ENCODE measurements at regions not wholly inside any gene's neighbourhood (a gene's known extent, or its start where the extent isn't known, plus 50 kb on each side); places are given as distances from the start of the nearest gene placed in this dataset.

GRCh38 chr6:1229808-1230207 is 82.1 kb upstream of the FOXQ1 start:
- no peaks in the 10 kb centered on the region for H3K9me3 Mint-ChIP-seq (ENCODE audit: low read depth)
- no peak for DNase-seq
- CTCF ChIA-PET: no interaction called here
- intact Hi-C loops (cut with DNase I, micrococcal nuclease): no loop called here
- H3K27ac Mint-ChIP-seq: no peak overlapping the region
- H3K36me3 Mint-ChIP-seq (ENCODE audit: low read depth): no peaks in the 10 kb centered on the region
- peaks cover 15% of the 10 kb centered on the region for H3K27me3 Mint-ChIP-seq
- POLR2A ChIA-PET: no interaction called here
- H3K4me3 Mint-ChIP-seq: no peak overlapping the region
- ATAC-seq: no peak
- no peaks in the 10 kb centered on the region for H3K4me1 Mint-ChIP-seq

- Mint-ChIP-seq H3K36me3 (ENCODE audit: low read depth) (no peaks in the 10 kb centered on the region), H3K4me3 (no peak overlapping the region), H3K4me1 (no peaks in the 10 kb centered on the region), H3K27me3 (peaks cover 13% of the 10 kb centered on the region), H3K9me3 (ENCODE audit: low read depth) (no peaks in the 10 kb centered on the region), H3K27ac (no peak overlapping the region)
- ATAC-seq (no peak), DNase-seq (no peak)
- CTCF ChIA-PET: no interaction called here
- POLR2A ChIA-PET: no interaction called here
- intact Hi-C loops (cut with DNase I, micrococcal nuclease): no loop called here
Measured at GRCh38 chr6:1229301-1229700, 82.6 kb upstream of the FOXQ1 start.

GRCh38 chr6:1228754-1229191 is 83.1 kb upstream of the FOXQ1 start:
- Mint-ChIP-seq H3K27me3 (peaks cover 12% of the 10 kb centered on the region), H3K4me1 (no peaks in the 10 kb centered on the region), H3K27ac (no peak overlapping the region), H3K9me3 (ENCODE audit: low read depth) (no peaks in the 10 kb centered on the region), H3K36me3 (ENCODE audit: low read depth) (no peaks in the 10 kb centered on the region), H3K4me3 (no peak overlapping the region)
- intact Hi-C loops (cut with DNase I, micrococcal nuclease): no loop called here
- ATAC-seq: no peak
- CTCF ChIA-PET: no interaction called here
- POLR2A ChIA-PET: no interaction called here
- no peak for DNase-seq

- ATAC-seq (no peak), DNase-seq (no peak)
- Mint-ChIP-seq H3K27ac (no peak overlapping the region), H3K9me3 (ENCODE audit: low read depth) (no peaks in the 10 kb centered on the region), H3K27me3 (peaks cover 12% of the 10 kb centered on the region), H3K36me3 (ENCODE audit: low read depth) (no peaks in the 10 kb centered on the region), H3K4me3 (no peak overlapping the region), H3K4me1 (no peaks in the 10 kb centered on the region)
- POLR2A ChIA-PET: no interaction called here
- intact Hi-C loops (cut with DNase I, micrococcal nuclease): no loop called here
- CTCF ChIA-PET: no interaction called here
Measured at GRCh38 chr6:1227935-1228753, 83.8 kb upstream of the FOXQ1 start.

- Mint-ChIP-seq H3K27ac (no peak overlapping the region), H3K4me3 (no peak overlapping the region), H3K4me1 (no peaks in the 10 kb centered on the region), H3K27me3 (peaks cover 12% of the 10 kb centered on the region), H3K36me3 (ENCODE audit: low read depth) (no peaks in the 10 kb centered on the region), H3K9me3 (ENCODE audit: low read depth) (no peaks in the 10 kb centered on the region)
- intact Hi-C loops (cut with DNase I, micrococcal nuclease): no loop called here
- ATAC-seq (no peak), DNase-seq (no peak)
- CTCF ChIA-PET: no interaction called here
- POLR2A ChIA-PET: no interaction called here
Measured at GRCh38 chr6:1227600-1227934, 84.3 kb upstream of the FOXQ1 start.

GRCh38 chr6:1226277-1227099 is 85.4 kb upstream of the FOXQ1 start:
- DNase-seq: no peak
- intact Hi-C loops (cut with DNase I, micrococcal nuclease): no loop called here
- Mint-ChIP-seq H3K27ac (no peak overlapping the region), H3K9me3 (ENCODE audit: low read depth) (no peaks in the 10 kb centered on the region), H3K27me3 (peaks cover 12% of the 10 kb centered on the region), H3K4me1 (no peaks in the 10 kb centered on the region), H3K4me3 (no peak overlapping the region), H3K36me3 (ENCODE audit: low read depth) (no peaks in the 10 kb centered on the region)
- no peak for ATAC-seq
- POLR2A ChIA-PET: no interaction called here
- CTCF ChIA-PET: no interaction called here

- no peak overlapping the region for H3K4me3 Mint-ChIP-seq
- no peaks in the 10 kb centered on the region for H3K36me3 Mint-ChIP-seq (ENCODE audit: low read depth)
- ChIA-PET CTCF (interaction anchor here (0.6 to 1.2 kb wide), 2 partner anchors 22 to 1348 kb away, joined by 3 to 4 read pairs; no protein-coding TSS in a partner anchor), POLR2A (no interaction called here)
- no peak for ATAC-seq
- H3K27me3 Mint-ChIP-seq: peaks cover 11% of the 10 kb centered on the region
- intact Hi-C loops (cut with DNase I, micrococcal nuclease): no loop called here
- no peaks in the 10 kb centered on the region for H3K9me3 Mint-ChIP-seq (ENCODE audit: low read depth)
- H3K27ac Mint-ChIP-seq: no peak overlapping the region
- H3K4me1 Mint-ChIP-seq: no peaks in the 10 kb centered on the region
- no peak for DNase-seq
Measured at GRCh38 chr6:1224514-1224913, 87.4 kb upstream of the FOXQ1 start.

- no peaks in the 10 kb centered on the region for H3K36me3 Mint-ChIP-seq (ENCODE audit: low read depth)
- DNase-seq (no peak), ATAC-seq (no peak)
- no peak overlapping the region for H3K27ac Mint-ChIP-seq
- H3K4me3 Mint-ChIP-seq: no peak overlapping the region
- CTCF ChIA-PET: interaction anchor here (0.7 kb wide), 1 partner anchor 585 kb away, joined by 3 read pairs; no protein-coding TSS in a partner anchor
- intact Hi-C loops (cut with DNase I, micrococcal nuclease): no loop called here
- H3K4me1 Mint-ChIP-seq: no peaks in the 10 kb centered on the region
- H3K9me3 Mint-ChIP-seq (ENCODE audit: low read depth): no peaks in the 10 kb centered on the region
- POLR2A ChIA-PET: no interaction called here
- H3K27me3 Mint-ChIP-seq: peaks cover 12% of the 10 kb centered on the region
Measured at GRCh38 chr6:1222728-1223595, 88.9 kb upstream of the FOXQ1 start.

GRCh38 chr6:1217396-1217795 is 94.5 kb upstream of the FOXQ1 start:
- ATAC-seq (no peak), DNase-seq (no peak)
- Mint-ChIP-seq H3K27ac (no peak overlapping the region), H3K9me3 (ENCODE audit: low read depth) (no peaks in the 10 kb centered on the region), H3K27me3 (peaks cover 9% of the 10 kb centered on the region), H3K36me3 (ENCODE audit: low read depth) (no peaks in the 10 kb centered on the region), H3K4me1 (no peaks in the 10 kb centered on the region), H3K4me3 (no peak overlapping the region)
- intact Hi-C loops (cut with DNase I, micrococcal nuclease): no loop called here
- POLR2A ChIA-PET: no interaction called here
- CTCF ChIA-PET: interaction anchor here (0.6 kb wide), 2 partner anchors 24 to 337 kb away, joined by 3 to 4 read pairs; no protein-coding TSS in a partner anchor

- ChIA-PET POLR2A (no interaction called here), CTCF (interaction anchor here (0.6 to 0.8 kb wide), 2 partner anchors 15 to 23 kb away, joined by 3 to 4 read pairs; no protein-coding TSS in a partner anchor)
- Mint-ChIP-seq H3K4me1 (no peaks in the 10 kb centered on the region), H3K4me3 (no peak overlapping the region), H3K27me3 (peaks cover 9% of the 10 kb centered on the region), H3K27ac (no peak overlapping the region), H3K36me3 (ENCODE audit: low read depth) (no peaks in the 10 kb centered on the region), H3K9me3 (ENCODE audit: low read depth) (no peaks in the 10 kb centered on the region)
- no peak for ATAC-seq
- intact Hi-C loops (cut with DNase I, micrococcal nuclease): no loop called here
- DNase-seq: no peak
Measured at GRCh38 chr6:1216488-1216974, 95.4 kb upstream of the FOXQ1 start.

GRCh38 chr6:1215884-1216487 is 95.9 kb upstream of the FOXQ1 start:
- Mint-ChIP-seq H3K27ac (no peak overlapping the region), H3K4me3 (no peak overlapping the region), H3K27me3 (peaks cover 9% of the 10 kb centered on the region), H3K36me3 (ENCODE audit: low read depth) (no peaks in the 10 kb centered on the region), H3K9me3 (ENCODE audit: low read depth) (no peaks in the 10 kb centered on the region), H3K4me1 (no peaks in the 10 kb centered on the region)
- ChIA-PET CTCF (interaction anchor here (0.7 to 0.8 kb wide), 2 partner anchors 15 to 22 kb away, joined by 3 to 4 read pairs; no protein-coding TSS in a partner anchor), POLR2A (no interaction called here)
- no peak for DNase-seq
- intact Hi-C loops (cut with DNase I, micrococcal nuclease): no loop called here
- ATAC-seq: no peak

Data from activated CD4-positive, alpha-beta T cell treated with anti-CD3 and anti-CD28 coated beads for 36 hours (primary cell).